NOMO-1 treated with dmso at 0.1 percent for 144 hours (cell line): ENCODE measurements at regions not wholly inside any gene's neighbourhood (a gene's known extent, or its start where the extent isn't known, plus 50 kb on each side); places are given as distances from the start of the nearest gene placed in this dataset.

Source experiments
- DNase-seq: peaks from one replicate; lab custom pipeline; 2025; ENCODE audit not compliant: unreplicated experiment; lab: John Stamatoyannopoulos, UW

DNA sequence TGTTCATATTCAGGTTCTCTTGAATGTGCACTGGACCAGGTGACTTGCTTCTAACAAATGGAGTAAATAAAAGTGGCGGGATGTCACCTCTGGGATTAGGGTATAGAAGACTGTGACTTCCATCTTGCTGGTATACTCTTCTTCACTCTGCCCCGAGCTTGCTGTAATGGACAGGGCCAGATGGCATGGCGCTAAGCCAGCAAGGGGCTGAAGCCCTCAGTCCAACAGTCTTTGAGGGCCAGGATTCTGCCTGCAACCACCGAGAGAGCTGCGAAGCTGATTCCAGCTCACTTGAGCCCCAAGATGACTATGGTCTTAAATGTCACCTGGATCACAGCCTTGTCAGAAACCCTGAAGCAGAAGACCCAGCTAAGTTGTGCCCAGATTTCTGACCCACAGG is 600.0 kb downstream of the FGF9 start:
- no peak for DNase-seq

DNA sequence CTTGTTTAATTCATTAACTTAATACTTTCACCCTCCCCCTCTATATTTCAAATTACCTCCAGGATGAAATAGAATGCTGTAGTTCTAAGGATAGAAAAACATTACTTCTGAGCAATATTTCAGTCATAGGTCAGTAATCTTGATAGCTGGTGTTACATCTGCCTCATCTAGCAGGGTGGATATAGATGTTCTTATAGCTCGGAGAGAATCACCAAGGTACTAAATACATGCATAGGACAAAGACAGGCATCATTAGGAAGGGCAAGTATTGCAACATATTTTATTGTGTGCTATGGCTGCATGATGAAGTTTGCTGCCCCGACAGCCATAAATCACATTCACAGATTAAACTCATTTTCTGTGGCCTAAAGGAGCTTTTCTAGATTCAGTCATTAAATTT is 601.0 kb downstream of the FGF9 start:
- DNase-seq = no peak

DNA sequence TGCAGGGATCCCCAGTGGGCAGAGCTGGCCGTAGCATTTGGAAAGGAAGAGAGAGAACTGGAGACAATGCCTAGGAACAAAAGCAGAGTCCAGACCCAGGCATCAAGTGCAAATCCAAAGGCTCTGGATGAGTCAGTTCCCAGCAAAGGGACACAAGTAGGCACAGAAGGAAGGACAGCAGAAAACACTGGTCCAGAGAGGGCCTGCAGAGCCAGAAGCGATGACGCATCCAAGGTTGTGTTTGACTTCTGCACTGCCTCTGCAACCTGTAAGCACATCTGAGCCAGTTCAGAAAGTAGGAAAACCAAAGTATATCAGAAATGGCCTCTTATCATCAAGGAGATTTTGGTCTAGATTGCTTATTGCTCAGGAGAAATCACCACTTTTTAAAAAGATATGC is 604.5 kb downstream of the FGF9 start:
- no peak for DNase-seq

DNA sequence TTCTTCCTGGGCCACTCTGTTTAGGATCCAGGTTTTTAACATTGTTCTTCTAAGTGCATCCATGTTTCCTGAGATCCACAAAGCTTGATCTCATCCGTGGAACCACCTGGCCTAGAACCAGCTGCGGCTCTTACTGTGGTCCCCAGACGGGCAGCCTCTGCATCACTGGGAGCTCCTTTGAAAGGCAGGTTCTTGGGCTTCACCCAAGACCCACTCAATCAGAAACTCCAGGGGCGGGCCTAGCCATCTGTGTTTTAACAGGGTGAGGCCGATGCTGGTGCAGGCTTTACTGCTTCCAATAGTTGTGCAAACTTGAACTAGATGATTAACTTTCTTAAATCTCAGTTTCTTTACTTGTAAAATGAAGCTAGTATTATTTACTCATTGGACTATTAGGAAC is 605.7 kb downstream of the FGF9 start:
- DNase-seq = no peak

DNA sequence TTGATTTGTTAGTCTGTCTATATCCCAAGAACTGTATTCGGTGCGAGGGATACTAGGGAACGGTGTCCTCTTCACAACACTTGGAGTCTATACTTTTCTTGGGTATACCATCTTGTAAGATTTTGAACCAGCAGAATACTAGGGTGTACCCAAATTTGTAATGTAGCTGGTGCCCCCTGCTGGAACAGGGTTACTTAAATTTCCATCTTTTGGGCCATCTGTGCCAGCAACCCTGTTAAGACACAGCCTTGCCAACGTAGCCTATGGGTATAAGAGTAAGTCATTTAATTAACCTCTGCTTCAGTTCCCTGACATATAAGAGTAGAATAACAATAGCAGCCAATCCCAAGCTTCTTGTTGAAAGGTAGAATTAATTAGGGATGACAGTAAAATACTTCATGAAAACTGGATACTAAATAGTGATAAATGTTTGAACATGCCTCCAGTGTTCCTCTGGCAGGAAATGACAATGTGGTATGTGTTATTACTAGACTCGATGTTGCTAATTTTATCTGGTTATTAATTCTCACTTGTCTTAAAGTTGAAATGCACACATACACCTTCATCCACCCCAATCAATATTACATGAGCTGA is 607.6 kb downstream of the FGF9 start:
- no peak for DNase-seq

DNA sequence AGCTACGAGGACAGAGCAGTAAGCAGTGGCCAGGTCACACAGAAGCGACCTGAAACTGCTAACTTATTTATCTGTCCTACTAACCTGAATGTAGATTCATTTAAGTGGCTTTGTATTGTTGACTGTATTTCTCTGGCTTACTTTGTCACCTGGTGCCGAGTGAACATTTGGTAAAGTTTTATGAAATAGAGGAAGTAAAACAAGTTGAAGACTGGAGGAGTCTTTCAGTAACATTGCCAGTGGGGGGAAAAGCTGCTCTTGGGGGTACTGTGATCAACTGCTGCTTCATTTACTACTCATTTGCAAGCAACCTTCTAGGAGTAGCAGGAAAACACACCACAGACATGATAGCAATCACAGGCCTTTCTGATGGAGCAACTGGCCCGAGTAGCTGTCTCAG is 615.0 kb downstream of the FGF9 start:
- DNase-seq = no peak

DNA sequence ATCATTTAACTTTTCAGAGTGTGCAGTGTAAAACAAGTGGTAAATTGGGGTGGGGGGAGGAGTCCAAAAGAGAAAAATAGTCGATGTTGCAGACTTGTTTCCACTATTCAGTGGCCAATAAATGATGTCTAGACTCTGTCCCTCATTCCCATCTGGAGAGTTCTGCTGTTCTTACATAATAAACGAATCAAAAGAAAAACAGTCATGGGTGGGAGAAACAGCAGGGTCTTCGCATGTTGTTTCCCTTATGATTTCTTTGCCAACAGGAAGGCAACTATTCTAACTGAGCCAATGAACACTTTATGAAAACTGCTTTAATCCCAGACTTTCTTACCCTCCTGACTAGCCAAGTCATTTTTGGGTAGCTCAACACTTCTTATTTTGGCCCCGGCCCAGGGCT is 615.5 kb downstream of the FGF9 start:
- DNase-seq = no peak

DNA sequence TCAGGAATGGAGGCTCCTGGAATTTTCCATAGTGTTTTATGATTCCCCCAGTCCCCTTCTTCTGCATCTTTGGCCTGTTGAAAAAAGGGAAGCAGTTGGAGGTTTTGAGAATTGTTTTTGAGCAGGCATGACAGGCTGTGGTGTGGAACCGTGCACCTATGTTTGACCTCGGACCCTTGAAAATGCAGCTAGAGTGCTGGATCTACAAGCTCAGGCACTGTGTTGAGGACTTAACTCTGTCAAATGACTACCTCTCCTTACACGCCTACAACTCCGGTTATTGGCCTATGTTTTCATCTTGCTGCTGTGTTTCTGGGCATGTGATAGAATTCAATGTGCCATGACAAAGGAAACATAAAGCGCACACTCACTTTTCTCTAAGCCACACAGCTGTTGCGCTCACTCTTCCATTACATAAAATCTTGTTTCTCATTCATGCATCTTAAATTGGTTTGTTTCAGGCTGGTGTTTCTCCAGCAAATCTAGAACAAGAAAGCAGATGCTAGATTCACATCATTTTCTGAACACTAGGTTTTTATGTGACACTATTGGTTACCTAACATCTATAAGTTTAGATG is 616.6 kb downstream of the FGF9 start:
- DNase-seq = no peak

DNA sequence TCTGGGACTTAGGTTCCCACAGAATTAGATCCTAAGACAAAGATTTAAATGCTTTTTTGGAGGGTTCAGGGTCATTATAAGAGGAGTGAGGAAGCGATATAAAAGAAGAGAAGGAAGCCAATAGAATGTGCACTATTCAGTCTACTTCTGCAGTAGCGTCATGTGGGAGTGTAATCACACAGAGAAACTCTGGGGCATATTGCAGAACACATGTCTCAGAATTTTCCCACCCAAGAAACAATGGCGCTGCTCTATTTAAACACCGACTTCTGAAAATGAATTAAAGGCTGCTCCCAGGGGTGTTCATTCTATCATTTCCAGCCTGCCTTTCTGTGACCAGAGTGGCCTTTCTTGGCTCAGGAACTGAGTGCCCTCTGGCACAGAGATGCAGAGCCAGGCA is 617.6 kb downstream of the FGF9 start:
- DNase-seq = no peak

DNA sequence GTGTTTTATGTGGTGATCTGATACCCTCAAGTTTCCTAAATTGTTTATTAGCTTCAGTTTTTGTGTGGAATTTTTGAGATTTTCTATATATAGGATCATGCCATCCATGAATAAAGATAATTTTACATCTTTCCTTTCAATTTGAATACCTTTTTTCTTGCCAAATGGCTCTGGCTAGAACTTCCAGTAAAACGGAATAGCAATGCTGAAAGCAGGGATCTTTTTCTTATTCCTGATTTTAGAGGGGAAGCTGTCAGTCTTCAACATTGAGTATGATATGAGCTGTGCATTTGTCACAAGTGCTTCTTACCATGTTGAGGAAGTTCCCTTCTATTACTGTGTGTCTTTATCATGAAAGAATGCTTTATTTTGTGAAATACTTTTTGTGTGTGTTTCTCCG is 618.8 kb downstream of the FGF9 start:
- DNase-seq = no peak

DNA sequence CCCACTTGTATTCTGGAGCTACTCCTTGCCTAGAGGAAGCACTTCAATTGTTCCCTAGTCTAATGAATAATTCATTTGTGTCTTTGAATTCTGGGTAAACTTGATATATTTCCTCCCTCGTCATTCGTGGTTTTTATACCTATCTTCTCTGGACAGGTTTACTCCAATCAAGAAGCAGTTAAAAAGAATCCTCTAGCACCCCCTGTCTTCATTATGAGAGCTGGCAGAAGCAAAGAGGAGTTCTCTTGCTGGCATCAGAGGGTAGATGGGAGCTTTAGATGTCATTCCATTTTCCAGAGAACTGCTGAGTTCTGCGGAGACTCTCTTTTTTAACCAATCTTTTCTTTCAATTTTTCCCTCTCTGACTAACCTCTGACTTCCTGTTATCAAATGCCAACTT is 627.7 kb downstream of the FGF9 start:
- no peak for DNase-seq

DNA sequence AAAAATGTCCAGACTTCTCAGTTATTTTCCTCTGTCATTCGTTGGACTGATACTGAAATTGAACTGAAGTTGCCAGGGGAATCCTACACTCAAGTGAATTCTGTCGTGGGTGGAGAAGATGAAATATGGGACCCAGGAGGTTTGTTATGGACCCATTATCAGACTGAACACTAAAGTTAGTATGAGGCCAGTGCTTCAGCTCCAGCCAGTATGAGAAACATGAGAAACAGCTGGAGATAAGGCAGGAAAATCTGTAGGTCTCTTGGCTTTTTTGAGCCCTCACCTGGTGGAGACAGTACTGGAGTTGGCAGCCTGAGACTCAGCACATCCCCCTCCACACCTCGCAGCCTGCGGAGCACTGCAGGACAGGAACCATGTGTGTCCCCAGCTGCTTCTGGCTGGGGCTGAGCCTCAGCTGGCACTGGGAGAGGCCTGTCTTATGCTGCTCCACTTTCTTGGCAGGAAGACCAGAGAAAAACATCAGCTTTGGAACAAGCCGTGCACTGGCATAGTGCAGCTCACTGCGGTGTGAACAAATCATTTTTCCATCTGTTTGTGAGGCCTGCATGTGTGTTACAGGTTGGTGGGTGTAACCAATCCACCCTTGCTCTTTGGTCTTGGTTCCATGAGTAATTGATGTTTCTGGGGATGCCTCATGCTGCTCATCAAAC is 641.0 kb downstream of the FGF9 start:
- DNase-seq = no peak

DNA sequence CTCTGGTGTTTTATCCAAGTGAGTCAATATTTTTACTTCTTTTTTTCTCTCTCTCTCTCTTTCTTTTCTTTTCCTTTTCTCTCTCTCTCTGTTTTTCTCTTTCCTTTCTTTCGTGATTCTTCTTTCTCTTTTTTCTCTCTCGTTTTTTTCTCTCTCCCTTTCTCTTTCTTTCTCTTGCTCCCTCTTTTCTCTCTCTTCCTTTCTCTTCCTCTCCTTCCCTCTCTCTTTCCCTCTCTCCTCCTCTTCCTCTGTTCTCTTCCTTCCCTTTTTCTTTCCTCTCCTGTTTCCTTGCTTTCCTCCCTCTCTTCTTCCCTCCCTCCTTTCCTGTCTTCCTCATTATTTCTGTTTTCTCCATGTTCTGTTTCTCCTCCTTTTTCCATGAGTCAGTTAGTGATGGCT is 641.5 kb downstream of the FGF9 start:
- DNase-seq = no peak

DNA sequence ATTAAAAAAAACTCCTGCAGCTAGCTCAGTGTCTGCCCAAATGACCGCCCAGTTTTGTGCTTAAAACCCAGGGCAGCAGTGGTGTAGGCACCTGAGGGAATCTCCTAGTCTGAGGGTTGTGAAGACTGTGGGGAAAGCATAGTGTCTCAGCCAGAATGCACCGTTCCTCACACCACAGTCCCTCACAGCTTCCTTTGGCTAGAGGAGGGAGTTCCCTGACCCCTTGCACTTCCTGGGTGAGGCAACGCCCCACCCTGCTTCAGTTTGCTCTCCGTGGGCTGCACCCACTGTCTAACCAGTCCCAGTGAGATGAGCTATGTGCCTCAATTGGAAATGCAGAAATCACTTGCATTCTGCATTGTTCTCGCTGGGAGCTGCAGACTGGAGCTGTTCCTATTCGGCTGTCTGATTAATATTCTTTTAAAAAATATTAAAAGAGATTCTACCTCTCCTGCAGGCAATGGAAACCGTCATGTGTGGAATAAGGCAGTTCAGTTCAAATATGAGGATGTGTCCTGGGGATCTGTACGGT is 645.7 kb downstream of the FGF9 start:
- no peak for DNase-seq

DNA sequence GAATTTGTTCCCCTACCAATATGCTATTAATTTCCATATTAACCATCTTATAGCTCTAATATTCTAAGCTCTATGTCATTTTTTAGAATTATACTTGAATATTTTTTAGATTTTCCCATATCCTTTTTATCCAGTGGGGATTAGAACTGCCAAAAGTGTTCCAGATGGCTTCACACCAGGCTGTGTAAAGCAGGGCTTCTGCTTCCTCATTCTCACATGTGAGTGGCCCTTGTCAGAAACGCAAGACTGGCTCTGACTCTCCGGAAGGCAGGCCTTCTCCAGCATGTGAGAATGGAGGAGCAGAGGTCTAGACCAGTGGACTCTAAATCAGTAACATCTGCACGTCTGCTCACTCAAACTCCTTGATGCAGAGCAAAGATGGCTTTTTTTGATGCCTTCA is 650.1 kb downstream of the FGF9 start:
- DNase-seq = no peak

DNA sequence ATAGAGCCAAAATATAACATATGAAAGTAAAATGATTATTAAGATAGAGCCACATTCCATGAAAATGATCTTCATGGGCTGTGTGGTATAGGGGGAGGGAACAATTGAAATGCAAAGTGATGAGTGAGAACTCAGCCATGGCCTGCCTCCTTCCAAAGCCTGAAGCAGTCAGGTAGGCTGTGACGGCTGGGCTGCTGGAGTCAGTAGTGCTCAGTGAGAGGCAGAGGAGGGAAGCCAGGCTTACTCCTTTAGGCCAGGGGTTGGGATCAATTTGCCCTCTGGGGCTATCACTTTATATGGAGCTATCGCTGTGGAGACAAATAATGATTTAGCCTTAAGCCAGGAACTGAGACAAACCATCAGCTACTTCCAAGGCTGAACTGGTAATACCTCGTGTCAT is 654.9 kb downstream of the FGF9 start:
- DNase-seq = no peak

DNA sequence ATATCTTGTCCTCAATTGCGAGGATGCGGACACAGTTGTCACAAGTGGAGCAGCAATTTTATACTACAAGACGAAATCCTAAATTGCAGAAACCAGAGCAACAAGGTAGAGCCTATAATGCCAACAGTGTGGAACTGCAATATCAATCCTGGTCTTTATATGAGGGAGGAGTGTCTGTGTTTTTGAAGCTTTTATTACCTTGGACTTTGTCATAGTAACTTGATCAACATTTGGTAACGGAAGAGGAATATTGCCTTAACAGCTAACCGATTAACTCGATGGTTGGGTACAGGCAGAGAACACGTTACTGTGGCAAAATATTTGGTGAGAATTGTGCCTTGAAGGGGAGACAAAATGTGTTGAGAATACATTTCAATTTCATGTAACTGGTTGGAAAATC is 661.5 kb downstream of the FGF9 start:
- DNase-seq = no peak

DNA sequence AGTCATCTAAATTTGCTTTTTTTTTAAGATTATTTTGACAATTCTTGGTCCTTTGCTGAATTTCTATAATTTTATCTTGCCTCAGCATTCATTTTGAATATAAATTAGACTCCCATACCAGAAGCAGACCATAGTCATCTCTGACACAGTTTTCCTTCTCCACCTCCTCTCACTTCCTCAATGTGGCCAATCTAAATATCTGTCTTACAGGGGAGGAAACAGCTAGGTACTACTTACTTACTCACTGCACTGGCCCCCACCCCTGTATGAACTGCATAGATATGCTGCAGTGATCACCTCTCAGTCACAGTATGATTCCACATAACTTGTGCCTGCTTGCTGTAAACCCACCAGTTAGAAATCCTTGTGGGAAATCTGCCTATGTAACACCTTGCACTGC is 665.6 kb downstream of the FGF9 start:
- no peak for DNase-seq

DNA sequence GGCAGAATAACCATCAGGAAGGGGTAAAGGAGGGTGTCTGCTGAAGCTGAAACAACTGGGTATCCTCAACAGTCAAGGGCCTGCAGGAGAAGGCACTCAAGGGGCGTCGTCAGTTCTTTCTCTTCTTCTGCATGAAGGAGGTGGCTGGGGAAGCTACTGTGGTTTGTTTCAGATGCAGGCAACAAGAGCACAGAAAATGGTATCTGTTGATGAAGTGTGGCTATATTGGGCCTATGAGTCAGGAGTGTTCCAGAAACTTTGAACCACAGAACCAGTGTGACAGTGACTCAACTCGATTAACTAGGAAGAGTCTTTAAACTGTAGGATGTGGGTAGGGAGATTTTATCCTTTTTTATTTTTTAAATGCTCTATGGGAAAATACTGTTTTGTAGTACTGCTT is 686.3 kb downstream of the FGF9 start:
- no peak for DNase-seq

DNA sequence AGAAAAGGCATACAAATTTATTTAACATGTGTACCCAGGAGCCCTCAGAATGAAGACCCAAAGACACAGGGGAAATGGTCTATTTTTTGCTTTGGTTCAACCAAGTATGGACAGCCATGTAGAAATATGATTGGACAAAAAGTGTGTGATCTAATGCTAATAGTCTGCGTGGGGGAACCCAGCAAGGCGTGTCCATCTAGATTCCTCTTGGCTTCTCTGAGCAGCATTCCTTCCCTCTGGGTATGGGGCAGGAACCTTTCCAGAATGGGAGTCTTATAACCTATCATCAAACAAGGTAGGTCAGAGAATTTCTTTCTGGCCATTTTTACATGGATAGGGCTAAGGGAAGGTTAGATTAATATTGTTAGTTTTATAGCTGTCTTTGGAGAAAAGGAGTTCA is 698.2 kb downstream of the FGF9 start:
- no peak for DNase-seq

DNA sequence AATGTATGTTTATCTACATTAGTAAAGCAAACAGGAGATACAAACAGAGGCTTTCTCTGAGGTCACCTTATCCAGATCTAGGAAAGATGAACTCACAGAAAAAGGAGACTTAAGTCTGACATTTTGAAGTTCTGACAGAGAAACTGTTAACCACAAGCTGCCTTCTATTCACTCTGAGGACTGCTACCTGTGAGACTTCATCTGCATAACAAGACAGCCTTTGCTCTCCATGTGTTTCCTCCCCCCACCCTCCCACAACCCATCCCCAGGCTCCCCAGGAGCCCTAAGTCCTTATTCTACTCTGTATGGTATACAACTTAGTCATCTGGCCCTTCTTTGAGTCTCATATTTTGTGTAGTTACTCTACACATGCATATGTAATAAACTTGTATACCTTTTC is 699.0 kb downstream of the FGF9 start:
- no peak for DNase-seq

DNA sequence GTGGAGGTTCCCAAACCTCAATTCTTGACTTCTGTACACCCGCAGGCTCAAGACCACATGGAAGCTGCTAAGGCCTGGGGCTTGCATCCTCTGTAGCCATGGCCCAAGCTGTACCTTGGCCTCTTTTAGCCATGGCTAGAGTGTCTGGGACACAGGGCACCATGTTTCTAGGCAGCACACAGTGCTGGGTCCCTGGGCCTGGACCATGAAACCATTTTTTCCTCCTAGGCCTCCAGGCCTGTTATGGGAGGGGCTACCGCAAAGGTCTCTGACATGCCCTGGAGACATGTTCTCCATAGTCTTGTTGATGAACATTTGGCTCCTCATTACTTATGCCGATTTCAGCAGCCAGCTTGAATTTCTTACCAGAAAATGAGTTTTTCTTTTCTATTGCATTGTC is 701.4 kb downstream of the FGF9 start:
- no peak for DNase-seq

DNA sequence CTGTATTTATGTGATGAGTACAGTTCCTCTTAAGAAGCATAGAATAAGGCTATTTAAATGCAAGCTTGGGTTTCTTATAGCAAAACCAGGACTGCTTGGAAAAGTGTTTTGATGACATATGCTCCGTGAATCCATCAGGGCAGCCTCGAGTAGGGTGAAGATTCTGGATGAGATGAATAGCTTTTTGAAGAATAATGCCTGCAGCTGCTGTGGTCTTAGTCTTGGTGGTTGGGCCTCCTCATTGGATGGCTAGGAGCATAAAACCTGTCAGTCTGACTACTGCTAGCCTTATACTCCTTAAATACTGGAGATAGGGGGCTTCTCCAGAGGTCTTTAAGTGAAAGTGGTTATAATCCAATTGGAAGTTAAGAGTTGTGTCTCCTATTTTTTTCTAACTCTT is 704.3 kb downstream of the FGF9 start:
- DNase-seq = no peak
